IMR-90 (cell line): ENCODE measurements at regions not wholly inside any gene's neighbourhood (a gene's known extent, or its start where the extent isn't known, plus 50 kb on each side); places are given as distances from the start of the nearest gene placed in this dataset.

Source experiments
- ATAC-seq: fragments of 200-7000 bp; cut with Tn5 transposase; 2 replicates; pipeline ENCODE4 v1.9.1; 2020; ENCODE audit warnings: low read depth, mild to moderate bottlenecking, moderate library complexity
- BruUV-seq: library from RNA; stranded (reverse); fragments of 400-500 nt; replicated peaks from 2 replicates; lab custom pipeline; 2021; lab: Mats Ljungman, UMichigan
- CTCF ChIA-PET: fragments of 300-600 bp; formaldehyde crosslinking; extraction: SDS; loops from one replicate; lab custom pipeline; 2021; ENCODE audit warnings: antibody characterized with exemption; lab: Yijun Ruan, JAX
- POLR2A ChIA-PET: fragments of 300-600 bp; sonication (Branson Sonifier 250); formaldehyde crosslinking; loops from one replicate; lab custom pipeline; 2022; ENCODE audit warnings: antibody characterized with exemption; ENCODE audit not compliant: unreplicated experiment; lab: Charles Lee
- DNase-seq: peaks from one replicate; pipeline ENCODE4 v3.0.0; 2013
- H2AFZ ChIP-seq: replicated peaks from 2 replicates; pipeline ENCODE3; 2013; ENCODE audit warnings: low read length, mild to moderate bottlenecking; ENCODE audit not compliant: poor library complexity
- H2AK5ac ChIP-seq: 2 replicates; pipeline ENCODE4 v1.6.1; 2013; ENCODE audit warnings: low read depth, low read length, inconsistent platforms
- H2AK9ac ChIP-seq: replicated peaks from 2 replicates; pipeline ENCODE3; 2013; ENCODE audit warnings: mild to moderate bottlenecking, low read depth, low read length, moderate library complexity; ENCODE audit not compliant: poor library complexity
- H2BK120ac ChIP-seq: 2 replicates; pipeline ENCODE4 v1.6.1; 2013; ENCODE audit warnings: low read depth, low read length, inconsistent platforms
- H2BK15ac ChIP-seq: 3 replicates; pipeline ENCODE4 v1.6.1; 2013; ENCODE audit warnings: low read depth, low read length, inconsistent platforms
- H2BK20ac ChIP-seq: 2 replicates; pipeline ENCODE4 v1.6.1; 2013; ENCODE audit warnings: low read depth, mild to moderate bottlenecking, inconsistent platforms, low read length, moderate library complexity
- H2BK5ac ChIP-seq: 2 replicates; pipeline ENCODE4 v1.6.1; 2013; ENCODE audit warnings: mild to moderate bottlenecking, low read depth, low read length, inconsistent platforms; ENCODE audit not compliant: poor library complexity, severe bottlenecking
- H3K14ac ChIP-seq: replicated peaks from 2 replicates; pipeline ENCODE4 v1.6.1; 2013; ENCODE audit warnings: low read depth, low read length, inconsistent platforms
- H3K18ac ChIP-seq: 2 replicates; pipeline ENCODE4 v1.6.1; 2013; ENCODE audit warnings: low read depth, low read length, control low read depth
- H3K23ac ChIP-seq: 2 replicates; pipeline ENCODE4 v1.6.1; 2013; ENCODE audit warnings: low read depth, low read length, inconsistent platforms
- H3K27ac ChIP-seq: 2 replicates; pipeline ENCODE4 v1.5.1; 2013; ENCODE audit warnings: mild to moderate bottlenecking, control low read depth, low read length; ENCODE audit not compliant: insufficient read depth
- H3K27me3 ChIP-seq: 2 replicates; pipeline ENCODE4 v1.6.1; 2013; ENCODE audit warnings: low read length; ENCODE audit not compliant: control insufficient read depth, insufficient read depth
- H3K36me3 ChIP-seq: 2 replicates; pipeline ENCODE4 v1.6.1; 2013; ENCODE audit warnings: low read length, mixed read lengths; ENCODE audit not compliant: control insufficient read depth, insufficient read depth
- H3K4ac ChIP-seq: 2 replicates; pipeline ENCODE4 v1.6.1; 2013; ENCODE audit warnings: low read depth, low read length, inconsistent platforms
- H3K4me1 ChIP-seq: 2 replicates; pipeline ENCODE4 v1.6.1; 2013; ENCODE audit warnings: low read length, mixed read lengths; ENCODE audit not compliant: control insufficient read depth, insufficient read depth
- H3K4me2 ChIP-seq: 2 replicates; pipeline ENCODE4 v1.6.1; 2013; ENCODE audit warnings: low read depth, mild to moderate bottlenecking, control low read depth, low read length, moderate library complexity
- H3K4me3 ChIP-seq: 2 replicates; pipeline ENCODE4 v1.5.1; 2013; ENCODE audit warnings: low read depth, mild to moderate bottlenecking, control low read depth, low read length, moderate library complexity; ENCODE audit not compliant: insufficient read depth
- H3K56ac ChIP-seq: 2 replicates; pipeline ENCODE4 v1.6.1; 2013; ENCODE audit warnings: low read length, inconsistent platforms; ENCODE audit not compliant: insufficient read depth; ENCODE audit errors: extremely low read depth
- H3K79me1 ChIP-seq, 2 experiments: 2 replicates each; pipeline ENCODE4 v1.6.1; 2013; ENCODE audit warnings: low read length in 2 of 2, inconsistent platforms in 1 of 2, low read depth in 1 of 2
- H3K9ac ChIP-seq: 2 replicates; pipeline ENCODE4 v1.6.1; 2013; ENCODE audit warnings: low read depth, low read length, control low read depth
- H3K9me1 ChIP-seq: 2 replicates; pipeline ENCODE4 v1.6.1; 2013; ENCODE audit warnings: low read length, inconsistent platforms; ENCODE audit not compliant: insufficient read depth
- H3K9me3 ChIP-seq: 2 replicates; pipeline ENCODE4 v1.6.1; 2013; ENCODE audit warnings: low read length; ENCODE audit not compliant: control insufficient read depth, insufficient read depth
- H4K20me1 ChIP-seq: 2 replicates; pipeline ENCODE4 v1.6.1; 2013; ENCODE audit warnings: low read length, inconsistent platforms; ENCODE audit not compliant: insufficient read depth
- H4K5ac ChIP-seq: 2 replicates; pipeline ENCODE4 v1.6.1; 2013; ENCODE audit warnings: mild to moderate bottlenecking, low read depth, low read length, control low read depth
- H4K8ac ChIP-seq, 2 experiments: 2 replicates each; pipeline ENCODE4 v1.6.1; 2013; ENCODE audit warnings: low read depth in 2 of 2, low read length in 2 of 2, control low read depth in 1 of 2, inconsistent platforms in 1 of 2
- H4K91ac ChIP-seq: 2 replicates; pipeline ENCODE4 v1.6.1; 2013; ENCODE audit warnings: low read depth, low read length, inconsistent platforms; ENCODE audit not compliant: insufficient read depth
- CHD1 ChIP-seq: IDR thresholded peaks from 2 replicates; pipeline ENCODE4 v1.6.1; 2012; ENCODE audit warnings: low read depth, low read length, improper control_type of control experiment
- MAFK ChIP-seq: IDR thresholded peaks from 2 replicates; pipeline ENCODE4 v1.6.1; 2012; ENCODE audit warnings: low read depth, low read length, improper control_type of control experiment
- MAZ ChIP-seq: IDR thresholded peaks from 2 replicates; pipeline ENCODE4 v1.6.1; 2012; ENCODE audit warnings: low read depth, mild to moderate bottlenecking, low read length, improper control_type of control experiment, moderate library complexity, borderline replicate concordance
- POLR2A ChIP-seq: IDR thresholded peaks from 2 replicates; pipeline ENCODE4 v1.6.1; 2012; ENCODE audit warnings: mild to moderate bottlenecking, low read depth, low read length
- RAD21 ChIP-seq: IDR thresholded peaks from 2 replicates; pipeline ENCODE4 v1.6.1; 2012; ENCODE audit warnings: low read length, improper control_type of control experiment
- SMC3 ChIP-seq: fragments of 150-350 bp; IDR thresholded peaks from 2 replicates; pipeline ENCODE4 v1.6.1; 2016; ENCODE audit warnings: low read depth, mild to moderate bottlenecking, antibody characterized with exemption, low read length, moderate library complexity
- USF2 ChIP-seq: fragments of 150-350 bp; IDR thresholded peaks from 2 replicates; pipeline ENCODE4 v1.6.1; 2017; ENCODE audit warnings: mild to moderate bottlenecking, antibody characterized with exemption, low read length, low read depth
- WGBS, 2 experiments: methylation state at CpG; one replicate each; pipeline versions ENCODE4 v1.1.5 to v1.1.7; 2013; ENCODE audit warnings: missing lambda C conversion rate in 2 of 2; ENCODE audit not compliant: insufficient read length in 1 of 2; ENCODE audit errors: extremely low coverage in 2 of 2; 5-methylcytosine and 5-hydroxymethylcytosine counted together
- dilution Hi-C: fragments of 300-500 bp; cut with HindIII; formaldehyde crosslinking; loops from one replicate; pipeline ENCODE4 v1.14.3; 2018; ENCODE audit warnings: low sequenced_read_pairs; ENCODE audit not compliant: unreplicated experiment
- in situ Hi-C: fragments of 300-500 bp; cut with MboI; formaldehyde crosslinking; loops from 3 replicates; pipeline ENCODE4 v1.14.3; 2019; ENCODE audit warnings: low sequenced_read_pairs, inconsistent platforms, mixed read lengths
- intact Hi-C: fragments of 100-400 bp; cut with micrococcal nuclease; formaldehyde crosslinking; loops from 2 replicates; pipeline ENCODE4 v1.10.0; 2022

GRCh38 chr2:84173041-84173440 is 286.0 kb downstream of the SUCLG1 start:
- Histone ChIP-seq H3K56ac (no peak overlapping the region), H3K9me1 (no peaks in the 10 kb centered on the region), H2AFZ (no peak overlapping the region), H2BK5ac (no peak overlapping the region), H2AK5ac (no peak overlapping the region), H4K5ac (no peak overlapping the region), H3K4me2 (no peak overlapping the region), H4K20me1 (no peaks in the 10 kb centered on the region), H2BK15ac (no peak overlapping the region), H2AK9ac (no peak overlapping the region), H4K8ac (no peak overlapping the region), H2BK120ac (no peak overlapping the region), H3K4me3 (no peak overlapping the region), H3K9me3 (no peaks in the 10 kb centered on the region), H3K27me3 (no peaks in the 10 kb centered on the region), H3K27ac (no peak overlapping the region), H4K91ac (no peak overlapping the region), H3K18ac (no peak overlapping the region), H2BK20ac (no peak overlapping the region), H3K4me1 (no peaks in the 10 kb centered on the region), H3K14ac (no peak overlapping the region), H3K36me3 (no peaks in the 10 kb centered on the region), H3K23ac (no peak overlapping the region), H3K79me1 (no peaks in the 10 kb centered on the region), H3K4ac (no peak overlapping the region), H3K9ac (no peak overlapping the region)
- in situ Hi-C loops = no loop called here
- intact Hi-C loops = no loop called here
- ATAC-seq = no peak
- TF ChIP-seq MAFK (no peak), USF2 (no peak), RAD21 (no peak), MAZ (no peak), SMC3 (no peak), CHD1 (no peak), POLR2A (no peak)
- ChIA-PET CTCF (no interaction called here), POLR2A (no interaction called here)
- no TSS peak for BruUV-seq
- dilution Hi-C loops = no loop called here
- no CpG with 5 or more reads among the region's 1 CpG for WGBS, 2 experiments
- DNase-seq = no peak
